KMS-11 (cell line): ENCODE measurements at regions not wholly inside any gene's neighbourhood (a gene's known extent, or its start where the extent isn't known, plus 50 kb on each side); places are given as distances from the start of the nearest gene placed in this dataset.

Experiments
- H2AFZ ChIP-seq: fragments of 200-600 bp; sonication (generic); 2 replicates; pipeline ENCODE4 v1.6.1; 2016; ENCODE audit warnings: antibody characterized with exemption, mixed run types, low read depth
- H3K27ac ChIP-seq: fragments of 200-600 bp; sonication (generic); 2 replicates; pipeline ENCODE4 v1.6.1; 2016; ENCODE audit warnings: mild to moderate bottlenecking, mixed run types
- H3K27me3 ChIP-seq: fragments of 200-600 bp; sonication (generic); 2 replicates; pipeline ENCODE4 v1.6.1; 2017; ENCODE audit warnings: mild to moderate bottlenecking, low read depth, mixed run types, moderate library complexity; ENCODE audit not compliant: insufficient read depth
- H3K36me3 ChIP-seq: fragments of 200-600 bp; sonication (generic); 2 replicates; pipeline ENCODE4 v1.6.1; 2017; ENCODE audit warnings: mild to moderate bottlenecking, mixed run types; ENCODE audit not compliant: insufficient read depth
- H3K4me1 ChIP-seq: fragments of 200-600 bp; sonication (generic); 2 replicates; pipeline ENCODE4 v1.6.1; 2016; ENCODE audit warnings: mild to moderate bottlenecking, low read depth, mixed run types; ENCODE audit not compliant: poor library complexity, severe bottlenecking
- H3K4me2 ChIP-seq: fragments of 200-600 bp; sonication (generic); 2 replicates; pipeline ENCODE4 v1.7.0; 2016; ENCODE audit warnings: mild to moderate bottlenecking, mixed run types
- H3K4me3 ChIP-seq: fragments of 200-600 bp; sonication (generic); IDR thresholded peaks from 2 replicates; pipeline ENCODE4 v1.6.1; 2017; ENCODE audit warnings: low read depth, low read length, mixed read lengths; ENCODE audit not compliant: insufficient read depth
- H3K79me2 ChIP-seq: fragments of 200-600 bp; sonication (generic); 2 replicates; pipeline ENCODE4 v1.6.1; 2016; ENCODE audit warnings: low read depth, mixed run types; ENCODE audit not compliant: insufficient read depth
- H3K9ac ChIP-seq: fragments of 200-600 bp; sonication (generic); 2 replicates; pipeline ENCODE4 v1.6.1; 2016; ENCODE audit warnings: mild to moderate bottlenecking, mixed run types
- H4K20me1 ChIP-seq: fragments of 200-600 bp; sonication (generic); 2 replicates; pipeline ENCODE4 v1.6.1; 2016; ENCODE audit warnings: mild to moderate bottlenecking, mixed run types; ENCODE audit not compliant: insufficient read depth
- TF ChIP-seq, protein P1 (sequence below): fragments of 200-600 bp; sonication (generic); conservative IDR thresholded peaks from 2 replicates; pipeline ENCODE4 v1.6.1; 2017; ENCODE audit warnings: low read depth, mild to moderate bottlenecking, antibody characterized with exemption, low read length, moderate library complexity, mixed read lengths

DNA sequence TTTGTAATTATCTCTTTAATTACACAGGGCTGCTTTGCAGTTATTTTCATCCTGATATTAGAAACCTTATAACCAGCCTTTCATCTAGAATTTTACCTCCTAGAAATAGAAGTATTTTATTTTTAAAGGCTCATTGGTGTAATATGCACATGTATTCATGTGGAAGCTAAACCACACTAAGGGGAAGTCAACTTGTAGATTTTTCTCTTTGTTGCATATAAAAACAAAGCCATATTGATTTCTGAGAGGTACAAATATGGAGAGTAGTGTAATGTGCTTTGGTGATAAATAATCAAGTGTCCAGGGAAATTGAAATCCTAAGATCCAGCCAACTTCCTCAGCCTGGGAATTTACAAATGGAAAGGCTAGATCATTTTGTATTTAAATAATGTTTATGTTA lies 301.2 kb downstream of the LRATD1 start:
- Histone ChIP-seq H3K4me1 (no peaks in the 10 kb centered on the region), H3K9ac (no peak overlapping the region)

DNA sequence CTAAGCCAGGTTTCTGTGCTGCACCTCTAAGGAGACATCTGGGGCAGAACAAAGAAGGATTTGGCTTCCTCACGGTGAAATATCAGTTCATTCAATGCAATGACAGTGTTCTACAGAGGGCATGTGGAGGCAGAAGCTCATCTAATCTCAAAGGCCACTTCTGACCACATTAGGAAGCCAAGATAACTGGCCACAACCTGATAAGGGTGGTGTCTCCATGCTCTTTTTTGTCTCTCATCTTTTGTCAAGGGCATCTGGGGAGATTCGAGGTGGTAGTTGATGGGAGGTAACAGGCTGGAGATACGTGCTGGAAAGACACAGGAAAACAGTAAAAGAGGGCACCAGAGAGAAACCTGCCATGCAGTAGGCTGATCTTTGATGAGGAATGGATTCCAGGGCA lies 303.9 kb downstream of the LRATD1 start:
- H3K4me1 ChIP-seq = no peaks in the 10 kb centered on the region
- H3K4me3 ChIP-seq = no peak overlapping the region
- no peak overlapping the region for H2AFZ ChIP-seq
- H3K4me2 ChIP-seq = no peak overlapping the region
- no peak overlapping the region for H3K27ac ChIP-seq
- H3K79me2 ChIP-seq = no peaks in the 10 kb centered on the region
- H3K27me3 ChIP-seq = no peaks in the 10 kb centered on the region
- H3K9ac ChIP-seq = no peak overlapping the region
- H4K20me1 ChIP-seq = no peaks in the 10 kb centered on the region
- no peaks in the 10 kb centered on the region for H3K36me3 ChIP-seq
- TF ChIP-seq, protein P1, sequence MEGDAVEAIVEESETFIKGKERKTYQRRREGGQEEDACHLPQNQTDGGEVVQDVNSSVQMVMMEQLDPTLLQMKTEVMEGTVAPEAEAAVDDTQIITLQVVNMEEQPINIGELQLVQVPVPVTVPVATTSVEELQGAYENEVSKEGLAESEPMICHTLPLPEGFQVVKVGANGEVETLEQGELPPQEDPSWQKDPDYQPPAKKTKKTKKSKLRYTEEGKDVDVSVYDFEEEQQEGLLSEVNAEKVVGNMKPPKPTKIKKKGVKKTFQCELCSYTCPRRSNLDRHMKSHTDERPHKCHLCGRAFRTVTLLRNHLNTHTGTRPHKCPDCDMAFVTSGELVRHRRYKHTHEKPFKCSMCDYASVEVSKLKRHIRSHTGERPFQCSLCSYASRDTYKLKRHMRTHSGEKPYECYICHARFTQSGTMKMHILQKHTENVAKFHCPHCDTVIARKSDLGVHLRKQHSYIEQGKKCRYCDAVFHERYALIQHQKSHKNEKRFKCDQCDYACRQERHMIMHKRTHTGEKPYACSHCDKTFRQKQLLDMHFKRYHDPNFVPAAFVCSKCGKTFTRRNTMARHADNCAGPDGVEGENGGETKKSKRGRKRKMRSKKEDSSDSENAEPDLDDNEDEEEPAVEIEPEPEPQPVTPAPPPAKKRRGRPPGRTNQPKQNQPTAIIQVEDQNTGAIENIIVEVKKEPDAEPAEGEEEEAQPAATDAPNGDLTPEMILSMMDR = no peak

More for the DNA sequence above, 301.2 kb downstream of the LRATD1 start:
- no peak overlapping the region for H3K4me2 ChIP-seq
- H3K36me3 ChIP-seq = no peaks in the 10 kb centered on the region
- no peaks in the 10 kb centered on the region for H3K27me3 ChIP-seq
- TF ChIP-seq, protein P1 = no peak
- H2AFZ ChIP-seq = no peak overlapping the region
- no peaks in the 10 kb centered on the region for H3K79me2 ChIP-seq
- no peaks in the 10 kb centered on the region for H4K20me1 ChIP-seq
- no peak overlapping the region for H3K4me3 ChIP-seq
- H3K27ac ChIP-seq = no peak overlapping the region

DNA sequence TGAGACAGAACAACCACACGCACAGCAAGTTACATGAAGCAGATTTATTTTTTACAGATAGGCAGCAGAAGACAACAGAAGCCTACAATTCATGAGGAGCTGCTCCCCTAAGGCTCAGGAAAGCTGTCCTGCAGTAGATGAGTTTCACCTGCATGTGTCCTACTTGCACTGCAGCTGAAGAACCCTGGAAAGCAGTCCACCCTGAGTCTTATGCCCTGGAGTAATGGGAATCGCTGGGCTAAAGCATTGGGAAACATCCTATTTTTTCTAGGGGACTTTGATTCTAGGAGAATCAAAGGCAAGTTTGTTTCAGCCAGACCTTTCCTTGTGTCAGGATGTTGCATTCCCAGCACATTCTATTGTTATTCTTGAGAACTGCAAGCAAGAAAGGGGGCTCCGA lies 304.8 kb downstream of the LRATD1 start:
- Histone ChIP-seq H3K27me3 (no peaks in the 10 kb centered on the region), H3K4me2 (no peak overlapping the region), H3K36me3 (no peaks in the 10 kb centered on the region), H3K27ac (no peak overlapping the region), H2AFZ (no peak overlapping the region), H3K79me2 (no peaks in the 10 kb centered on the region), H3K4me1 (no peaks in the 10 kb centered on the region), H3K9ac (no peak overlapping the region), H3K4me3 (no peak overlapping the region), H4K20me1 (no peaks in the 10 kb centered on the region)
- TF ChIP-seq, protein P1 = no peak

DNA sequence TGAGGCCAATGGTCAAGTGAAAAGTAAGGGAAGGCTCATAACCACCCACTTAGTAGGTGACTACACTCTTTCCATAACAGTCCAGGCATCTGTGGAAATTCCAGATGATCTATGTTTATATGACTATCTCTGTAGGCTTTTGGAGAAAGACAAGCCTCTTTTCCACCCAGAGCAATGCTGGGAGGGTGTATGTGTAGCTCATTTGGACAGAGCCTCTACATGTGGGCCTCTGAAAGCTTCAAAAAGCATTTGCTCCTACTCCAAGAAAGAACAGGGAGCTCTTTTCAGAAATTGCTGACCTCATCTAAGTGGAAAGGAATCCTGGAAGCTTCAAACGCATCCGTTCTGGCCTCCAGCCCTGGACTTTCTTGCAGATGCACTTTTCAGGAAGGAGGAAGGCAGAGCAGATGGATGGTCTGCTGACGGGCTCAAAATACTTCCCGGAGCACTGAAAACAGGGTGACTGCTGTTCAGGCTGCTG lies 308.7 kb downstream of the LRATD1 start:
- TF ChIP-seq, protein P1 = no peak
- no peak overlapping the region for H3K27ac ChIP-seq

DNA sequence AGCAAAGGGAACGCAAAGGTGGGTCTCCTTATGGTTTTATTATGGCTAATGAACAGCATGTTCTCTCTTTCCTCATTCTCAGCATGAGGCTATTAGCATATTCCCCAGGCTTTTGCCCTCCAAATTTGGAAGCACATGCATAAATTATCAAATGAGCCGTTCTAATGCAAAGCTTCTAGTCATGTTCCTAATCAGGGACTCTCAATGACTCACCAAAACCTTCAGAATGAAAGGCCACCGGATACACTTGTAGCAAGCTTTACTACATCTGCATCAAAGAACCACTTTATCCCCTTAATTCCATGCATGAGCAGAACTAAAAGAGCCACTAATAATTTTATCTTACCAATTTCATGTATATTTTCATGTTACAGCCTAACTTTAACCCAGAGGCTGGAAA lies 310.5 kb downstream of the LRATD1 start:
- Histone ChIP-seq H3K4me2 (no peak overlapping the region), H3K4me3 (no peak overlapping the region), H2AFZ (no peak overlapping the region), H3K79me2 (no peaks in the 10 kb centered on the region), H3K27ac (no peak overlapping the region), H4K20me1 (no peaks in the 10 kb centered on the region), H3K4me1 (no peaks in the 10 kb centered on the region), H3K9ac (no peak overlapping the region), H3K27me3 (no peaks in the 10 kb centered on the region), H3K36me3 (no peaks in the 10 kb centered on the region)
- TF ChIP-seq, protein P1 = no peak

More for the DNA sequence above, 308.7 kb downstream of the LRATD1 start:
- Histone ChIP-seq H3K27me3 (no peaks in the 10 kb centered on the region), H3K36me3 (no peaks in the 10 kb centered on the region), H3K4me3 (no peak overlapping the region), H3K79me2 (no peaks in the 10 kb centered on the region), H3K9ac (no peak overlapping the region), H3K4me1 (no peaks in the 10 kb centered on the region), H3K4me2 (no peak overlapping the region), H4K20me1 (no peaks in the 10 kb centered on the region), H2AFZ (no peak overlapping the region)
